ENCODE measurements at regions not wholly inside any gene's neighbourhood (a gene's known extent, or its start where the extent isn't known, plus 50 kb on each side); places are given as distances from the start of the nearest gene placed in this dataset.

DNA sequence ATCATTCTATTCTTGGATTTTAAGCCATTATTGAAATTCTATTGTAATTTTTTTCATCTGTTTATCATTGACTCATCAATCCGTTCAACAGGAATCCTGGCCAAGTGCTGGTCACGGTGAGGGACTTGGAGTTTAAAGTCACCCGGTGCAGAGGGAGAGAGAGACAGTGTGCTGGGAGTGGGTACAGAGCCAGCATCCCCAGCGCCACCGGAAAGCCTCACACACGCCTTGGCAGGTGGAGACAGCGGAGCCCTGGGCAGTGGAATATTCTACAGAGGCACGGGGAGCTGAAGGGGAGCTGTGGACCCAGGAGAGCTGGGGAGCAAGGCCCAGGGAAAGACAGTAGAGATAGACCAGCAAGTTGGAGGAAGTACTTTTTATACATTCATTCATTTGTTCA, 787.6 kb downstream of the BRD1 start:
- DNase-seq (ENCODE audit: low read depth in 1 of 2, low spot score in 1 of 2): no peak

GRCh38 chr22:49039625-49040024, 788.0 kb downstream of the BRD1 start:
- TF ChIP-seq SPI1 (IDR thresholded peaks at IDR 0.05; ENCODE audit: borderline replicate concordance, low read depth) (no peak), REST (IDR thresholded peaks at IDR 0.05; ENCODE audit: insufficient replicate concordance, low read depth) (no peak), GABPA (IDR thresholded peaks at IDR 0.05; ENCODE audit: low read depth) (no peak), POLR2AphosphoS5 (IDR thresholded peaks at IDR 0.05; ENCODE audit: low read depth) (no peak), CTCF (IDR thresholded peaks at IDR 0.05; ENCODE audit: insufficient read depth, low read length) (no peak)
- Histone ChIP-seq H3K4me3 (replicated peaks; ENCODE audit: insufficient read depth, low read length) (no peak overlapping the region), H3K27ac (replicated peaks) (no peak overlapping the region), H3K27me3 (ENCODE audit: insufficient read depth, poor library complexity, severe bottlenecking) (no peaks in the 10 kb centered on the region)
- no peak for DNase-seq (ENCODE audit: low read depth in 1 of 2, low spot score in 1 of 2)

More for the DNA sequence above, 787.6 kb downstream of the BRD1 start:
- Histone ChIP-seq H3K27ac (replicated peaks) (no peak overlapping the region), H3K27me3 (ENCODE audit: insufficient read depth, poor library complexity, severe bottlenecking) (no peaks in the 10 kb centered on the region), H3K4me3 (replicated peaks; ENCODE audit: insufficient read depth, low read length) (no peak overlapping the region)
- no peak for TF ChIP-seq CTCF (IDR thresholded peaks at IDR 0.05; ENCODE audit: insufficient read depth, low read length)
- no peak for TF ChIP-seq REST (IDR thresholded peaks at IDR 0.05; ENCODE audit: insufficient replicate concordance, low read depth)
- TF ChIP-seq SPI1 (IDR thresholded peaks at IDR 0.05; ENCODE audit: borderline replicate concordance, low read depth): no peak
- TF ChIP-seq GABPA (IDR thresholded peaks at IDR 0.05; ENCODE audit: low read depth): no peak
- TF ChIP-seq POLR2AphosphoS5 (IDR thresholded peaks at IDR 0.05; ENCODE audit: low read depth): no peak

GRCh38 chr22:49037701-49038245, 789.9 kb downstream of the BRD1 start:
- no peak overlapping the region for H3K27ac ChIP-seq (replicated peaks)
- no peak overlapping the region for H3K4me3 ChIP-seq (replicated peaks; ENCODE audit: insufficient read depth, low read length)
- H3K27me3 ChIP-seq (ENCODE audit: insufficient read depth, poor library complexity, severe bottlenecking): no peaks in the 10 kb centered on the region
- DNase-seq (ENCODE audit: low read depth in 1 of 2, low spot score in 1 of 2): no peak
- no peak for TF ChIP-seq POLR2AphosphoS5 (IDR thresholded peaks at IDR 0.05; ENCODE audit: low read depth)
- no peak for TF ChIP-seq REST (IDR thresholded peaks at IDR 0.05; ENCODE audit: insufficient replicate concordance, low read depth)
- TF ChIP-seq SPI1 (IDR thresholded peaks at IDR 0.05; ENCODE audit: borderline replicate concordance, low read depth): no peak
- TF ChIP-seq GABPA (IDR thresholded peaks at IDR 0.05; ENCODE audit: low read depth): no peak
- TF ChIP-seq CTCF (IDR thresholded peaks at IDR 0.05; ENCODE audit: insufficient read depth, low read length): no peak

Data from HL-60 (cell line).